NT2/D1 (cell line): ENCODE measurements at regions not wholly inside any gene's neighbourhood (a gene's known extent, or its start where the extent isn't known, plus 50 kb on each side); places are given as distances from the start of the nearest gene placed in this dataset.

Experiments
- DNase-seq: peaks from one replicate; pipeline ENCODE4 v3.0.0-alpha.2; 2011; ENCODE audit warnings: low read depth, low spot score
- H3K27me3 ChIP-seq: 2 replicates; pipeline ENCODE4 v1.6.0; 2011; ENCODE audit warnings: mild to moderate bottlenecking; ENCODE audit not compliant: insufficient read length, insufficient read depth
- H3K36me3 ChIP-seq: 2 replicates; pipeline ENCODE4 v1.6.1; 2011; ENCODE audit warnings: mild to moderate bottlenecking, low read length, mixed read lengths; ENCODE audit not compliant: insufficient read depth, insufficient read length
- H3K4me1 ChIP-seq: 2 replicates; pipeline ENCODE4 v1.5.1; 2011; ENCODE audit not compliant: insufficient read depth, insufficient read length
- H3K4me3 ChIP-seq: 2 replicates; pipeline ENCODE4 v1.5.1; 2011; ENCODE audit warnings: low read depth; ENCODE audit not compliant: insufficient read length
- H3K9ac ChIP-seq: 2 replicates; pipeline ENCODE4 v1.6.0; 2011; ENCODE audit warnings: low read depth; ENCODE audit not compliant: insufficient read length
- H3K9me3 ChIP-seq: 2 replicates; pipeline ENCODE4 v1.5.1; 2011; ENCODE audit warnings: mild to moderate bottlenecking, low read length; ENCODE audit not compliant: insufficient read depth
- SUZ12 ChIP-seq: IDR thresholded peaks from 2 replicates; pipeline ENCODE4 v1.6.1; 2011; ENCODE audit not compliant: insufficient read length, insufficient read depth; ENCODE audit errors: extremely low read depth
- YY1 ChIP-seq: IDR thresholded peaks from 2 replicates; pipeline ENCODE4 v1.6.1; 2011; ENCODE audit not compliant: insufficient read length, insufficient read depth
- ZNF274 ChIP-seq: IDR thresholded peaks from 2 replicates; pipeline ENCODE4 v1.6.1; 2011; ENCODE audit warnings: mild to moderate bottlenecking, low read depth, low read length

- Histone ChIP-seq H3K9me3 (peaks cover 24% of the 10 kb centered on the region; the same call in 1 of the 2 replicates), H3K27me3 (no peaks in the 10 kb centered on the region), H3K4me3 (no peak overlapping the region), H3K4me1 (no peaks in the 10 kb centered on the region), H3K9ac (no peak overlapping the region), H3K36me3 (no peaks in the 10 kb centered on the region)
- no peak for TF ChIP-seq YY1
- TF ChIP-seq ZNF274: no peak
- no peak for TF ChIP-seq SUZ12
- DNase-seq: no peak
Measured at GRCh38 chr14:44109036-44109435, 398.0 kb downstream of the FSCB start.

- H3K27me3 ChIP-seq: no peaks in the 10 kb centered on the region
- no peak overlapping the region for H3K9ac ChIP-seq
- no peak overlapping the region for H3K4me3 ChIP-seq
- no peaks in the 10 kb centered on the region for H3K4me1 ChIP-seq
- no peak for DNase-seq
- H3K36me3 ChIP-seq: no peaks in the 10 kb centered on the region
- TF ChIP-seq ZNF274 (no peak), YY1 (no peak), SUZ12 (no peak)
- peaks cover 24% of the 10 kb centered on the region; the same call in 1 of the 2 replicates for H3K9me3 ChIP-seq
Measured at GRCh38 chr14:44108601-44109000, 398.5 kb downstream of the FSCB start.

GRCh38 chr14:44107156-44107555, 399.9 kb downstream of the FSCB start:
- H3K4me3 ChIP-seq: no peak overlapping the region
- peaks cover 24% of the 10 kb centered on the region; the same call in 1 of the 2 replicates for H3K9me3 ChIP-seq
- TF ChIP-seq ZNF274 (no peak), SUZ12 (no peak), YY1 (no peak)
- no peaks in the 10 kb centered on the region for H3K27me3 ChIP-seq
- H3K9ac ChIP-seq: no peak overlapping the region
- no peak for DNase-seq
- H3K4me1 ChIP-seq: no peaks in the 10 kb centered on the region
- H3K36me3 ChIP-seq: no peaks in the 10 kb centered on the region

- DNase-seq: no peak
- TF ChIP-seq ZNF274: no peak
- no peak for TF ChIP-seq YY1
- no peak for TF ChIP-seq SUZ12
- H3K4me3 ChIP-seq: no peak overlapping the region
- no peak overlapping the region for H3K9ac ChIP-seq
- no peaks in the 10 kb centered on the region for H3K27me3 ChIP-seq
- no peaks in the 10 kb centered on the region for H3K9me3 ChIP-seq
- H3K36me3 ChIP-seq: no peaks in the 10 kb centered on the region
- no peaks in the 10 kb centered on the region for H3K4me1 ChIP-seq
Measured at GRCh38 chr14:44099743-44100488, 407.2 kb downstream of the FSCB start.

- Histone ChIP-seq H3K4me1 (no peaks in the 10 kb centered on the region), H3K27me3 (no peaks in the 10 kb centered on the region), H3K9ac (no peak overlapping the region), H3K9me3 (no peaks in the 10 kb centered on the region), H3K36me3 (no peaks in the 10 kb centered on the region), H3K4me3 (no peak overlapping the region)
- no peak for TF ChIP-seq YY1
- no peak for TF ChIP-seq SUZ12
- no peak for TF ChIP-seq ZNF274
- DNase-seq: no peak
Measured at GRCh38 chr14:44081146-44081545, 425.9 kb downstream of the FSCB start.

GRCh38 chr14:44070046-44070445, 437.0 kb downstream of the FSCB start:
- H3K9ac ChIP-seq: no peak overlapping the region
- no peak for TF ChIP-seq YY1
- no peak for TF ChIP-seq SUZ12
- H3K4me3 ChIP-seq: no peak overlapping the region
- H3K4me1 ChIP-seq: no peaks in the 10 kb centered on the region
- no peaks in the 10 kb centered on the region for H3K36me3 ChIP-seq
- no peaks in the 10 kb centered on the region for H3K9me3 ChIP-seq
- H3K27me3 ChIP-seq: no peaks in the 10 kb centered on the region
- DNase-seq: no peak

GRCh38 chr14:44053422-44053821, 453.7 kb downstream of the FSCB start:
- DNase-seq: no peak

More at GRCh38 chr14:44053422-44053821, 453.7 kb downstream of the FSCB start:
- H3K9me3 ChIP-seq: no peaks in the 10 kb centered on the region
- no peaks in the 10 kb centered on the region for H3K27me3 ChIP-seq
- H3K36me3 ChIP-seq: no peaks in the 10 kb centered on the region
- TF ChIP-seq SUZ12 (no peak), ZNF274 (no peak), YY1 (no peak)
- no peak overlapping the region for H3K4me3 ChIP-seq
- no peaks in the 10 kb centered on the region for H3K4me1 ChIP-seq
- no peak overlapping the region for H3K9ac ChIP-seq
